AG09319 (cell line): ENCODE measurements at regions not wholly inside any gene's neighbourhood (a gene's known extent, or its start where the extent isn't known, plus 50 kb on each side); places are given as distances from the start of the nearest gene placed in this dataset.

ENCODE experiments used
- DNase-seq: peaks from one replicate; pipeline ENCODE4 v3.0.0-alpha.2; 2010; ENCODE audit warnings: low read depth; ENCODE audit errors: extremely low read depth
- TF ChIP-seq, protein P1 (sequence below): IDR thresholded peaks from 2 replicates; pipeline ENCODE4 v1.5.1; 2011; ENCODE audit warnings: low read depth, mild to moderate bottlenecking, inconsistent platforms, low read length, moderate library complexity

DNA sequence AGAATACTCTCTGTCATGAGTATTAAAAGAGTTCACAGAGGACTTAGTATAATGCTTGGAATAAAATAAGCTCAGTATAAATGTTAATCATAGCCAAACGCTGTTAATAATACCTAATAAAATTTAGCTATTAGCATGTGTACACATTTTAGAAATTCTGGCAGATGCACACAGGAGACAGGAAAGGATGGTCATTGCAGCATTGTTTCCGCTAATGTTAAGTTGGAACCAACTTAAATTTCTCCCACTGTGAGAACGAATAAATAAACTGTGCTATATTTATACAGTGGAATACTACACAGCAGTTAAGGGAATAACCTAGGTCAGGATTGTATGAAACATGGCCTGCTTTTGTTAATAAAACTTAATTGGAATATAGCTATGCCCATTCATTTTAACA lies 370.4 kb upstream of the TGFBR2 start:
- TF ChIP-seq, protein P1, sequence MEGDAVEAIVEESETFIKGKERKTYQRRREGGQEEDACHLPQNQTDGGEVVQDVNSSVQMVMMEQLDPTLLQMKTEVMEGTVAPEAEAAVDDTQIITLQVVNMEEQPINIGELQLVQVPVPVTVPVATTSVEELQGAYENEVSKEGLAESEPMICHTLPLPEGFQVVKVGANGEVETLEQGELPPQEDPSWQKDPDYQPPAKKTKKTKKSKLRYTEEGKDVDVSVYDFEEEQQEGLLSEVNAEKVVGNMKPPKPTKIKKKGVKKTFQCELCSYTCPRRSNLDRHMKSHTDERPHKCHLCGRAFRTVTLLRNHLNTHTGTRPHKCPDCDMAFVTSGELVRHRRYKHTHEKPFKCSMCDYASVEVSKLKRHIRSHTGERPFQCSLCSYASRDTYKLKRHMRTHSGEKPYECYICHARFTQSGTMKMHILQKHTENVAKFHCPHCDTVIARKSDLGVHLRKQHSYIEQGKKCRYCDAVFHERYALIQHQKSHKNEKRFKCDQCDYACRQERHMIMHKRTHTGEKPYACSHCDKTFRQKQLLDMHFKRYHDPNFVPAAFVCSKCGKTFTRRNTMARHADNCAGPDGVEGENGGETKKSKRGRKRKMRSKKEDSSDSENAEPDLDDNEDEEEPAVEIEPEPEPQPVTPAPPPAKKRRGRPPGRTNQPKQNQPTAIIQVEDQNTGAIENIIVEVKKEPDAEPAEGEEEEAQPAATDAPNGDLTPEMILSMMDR = no peak
- no peak for DNase-seq

DNA sequence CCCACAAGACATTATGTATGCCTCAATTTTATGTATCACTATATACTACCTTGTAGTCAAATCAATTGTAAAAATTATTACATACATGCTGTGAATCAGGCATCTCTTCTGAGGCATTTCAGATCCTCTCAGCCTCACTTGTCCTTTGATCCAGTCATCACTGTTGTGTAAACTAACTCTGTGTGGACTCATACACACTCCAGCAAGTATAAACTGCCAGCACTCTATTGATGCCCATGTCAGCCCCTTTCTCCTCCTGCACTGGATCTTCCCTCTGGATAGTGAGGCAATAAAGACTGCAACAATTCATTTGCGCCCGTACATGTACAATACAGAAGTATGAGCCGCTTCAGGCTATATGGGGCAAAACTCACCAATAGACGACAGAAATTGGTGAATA lies 364.7 kb upstream of the TGFBR2 start:
- no peak for DNase-seq
- TF ChIP-seq, protein P1 = no peak

DNA sequence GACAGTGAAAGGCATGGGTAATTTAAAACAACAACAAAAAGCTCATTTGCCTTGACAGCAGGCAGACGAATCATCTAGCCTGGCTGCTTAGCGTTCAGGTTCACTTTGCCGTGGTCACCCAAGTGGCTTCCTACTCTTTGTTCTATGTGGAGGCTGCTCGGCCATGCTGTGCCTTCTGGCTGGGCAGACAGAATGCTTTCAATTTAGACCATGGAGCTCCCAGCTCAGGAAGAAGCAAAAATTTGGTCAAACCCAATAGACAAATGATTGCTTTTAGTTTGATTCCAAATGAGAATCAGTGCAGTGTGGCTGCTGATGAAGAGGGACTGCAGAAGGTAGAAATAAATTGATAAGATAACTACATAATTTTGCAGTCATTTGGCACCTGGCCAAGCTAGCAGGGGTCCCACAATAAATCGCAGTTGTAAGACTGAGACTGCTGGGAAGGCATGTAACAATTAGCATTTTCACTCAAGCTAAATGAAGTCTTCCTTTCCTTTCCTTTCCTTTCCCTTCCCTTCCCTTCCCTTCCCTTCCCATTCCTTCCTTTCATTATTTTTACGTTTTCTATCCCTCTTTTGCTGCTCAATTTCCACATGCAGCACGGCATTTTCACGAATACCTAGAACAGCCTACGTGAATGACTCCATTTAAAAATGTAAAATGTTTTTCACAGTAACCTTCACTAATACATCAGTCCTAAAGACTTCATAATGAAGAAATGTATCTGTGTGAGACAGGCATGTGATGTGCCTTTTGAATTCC lies 360.4 kb upstream of the TGFBR2 start:
- no peak for DNase-seq
- TF ChIP-seq, protein P1 = no peak

DNA sequence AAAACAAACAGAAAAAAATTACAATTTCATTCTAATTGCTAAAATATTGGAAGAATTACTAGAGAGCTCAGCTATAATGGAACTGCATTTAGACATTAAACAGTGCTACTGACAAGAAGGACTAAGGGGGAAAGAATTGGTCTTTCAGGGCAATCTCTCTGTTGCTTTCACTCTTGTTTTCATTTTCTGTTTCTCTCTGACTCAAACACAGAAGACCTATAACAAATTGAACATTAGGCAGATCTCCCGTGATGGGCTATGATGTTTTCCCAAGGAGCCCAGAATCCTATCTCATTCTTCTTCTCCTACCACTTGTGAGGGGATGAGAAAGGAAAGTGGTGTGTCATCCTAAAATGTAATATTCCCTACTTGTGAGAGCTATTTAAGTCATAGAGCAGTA lies 358.0 kb upstream of the TGFBR2 start:
- TF ChIP-seq, protein P1 = no peak
- DNase-seq = no peak

DNA sequence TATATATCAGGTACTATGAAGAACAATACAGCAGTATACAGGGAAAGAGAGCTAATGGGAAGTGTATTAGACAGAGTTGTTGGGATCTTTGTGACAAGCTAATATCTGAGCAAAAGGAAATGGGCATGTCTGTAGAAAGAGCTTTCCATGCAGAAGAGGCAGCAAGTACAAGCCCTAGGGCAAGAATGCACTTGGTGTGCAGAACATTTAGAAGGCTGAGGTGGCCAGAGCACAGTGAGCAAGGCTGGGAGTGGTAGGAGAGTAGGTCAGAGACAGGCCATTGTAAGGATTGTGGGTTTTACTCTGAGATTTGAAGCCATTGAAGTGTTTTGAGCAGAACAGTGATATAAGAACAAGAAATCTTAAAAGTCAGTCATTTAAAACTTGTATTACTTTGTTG lies 353.9 kb upstream of the TGFBR2 start:
- no peak for DNase-seq
- TF ChIP-seq, protein P1 = no peak

DNA sequence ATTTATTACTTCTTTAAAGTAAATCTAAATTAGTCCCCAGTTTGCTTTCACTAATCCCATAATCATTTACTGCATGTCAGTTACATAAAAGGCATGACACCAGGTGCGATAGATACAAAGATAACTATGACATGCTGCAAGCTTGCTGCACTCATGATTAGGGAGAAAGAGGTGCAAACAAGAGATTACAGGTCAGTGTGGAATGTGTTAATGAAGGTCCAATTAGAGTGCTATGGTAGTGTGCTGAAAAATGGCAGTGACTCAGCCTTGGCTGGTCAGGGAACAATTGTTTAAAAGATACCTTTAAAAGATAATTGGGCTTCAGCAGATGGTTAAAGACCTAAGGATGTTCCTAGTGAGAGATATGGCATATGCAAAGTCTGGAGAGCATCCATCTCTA lies 352.6 kb upstream of the TGFBR2 start:
- DNase-seq = no peak
- TF ChIP-seq, protein P1 = no peak

DNA sequence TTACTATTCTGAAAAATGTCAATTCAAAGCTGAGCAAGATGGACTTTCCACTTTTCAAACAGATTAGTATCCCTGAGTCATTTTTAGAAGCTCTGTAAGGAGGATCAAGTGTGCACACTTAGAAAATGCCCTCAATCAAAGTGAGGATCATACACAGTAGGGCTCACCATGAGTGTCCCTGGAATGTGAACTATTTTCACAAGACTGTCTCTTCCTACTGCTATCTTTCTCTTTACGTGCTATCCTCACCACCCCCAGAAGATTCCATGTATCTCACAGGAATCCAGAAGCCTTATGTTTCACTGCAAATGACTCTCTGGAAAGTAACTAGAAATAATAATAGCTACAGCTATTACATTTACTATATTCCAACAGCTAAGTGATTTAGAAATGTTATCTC lies 349.9 kb upstream of the TGFBR2 start:
- TF ChIP-seq, protein P1 = no peak
- no peak for DNase-seq
